AG04449 (cell line): ENCODE measurements at regions not wholly inside any gene's neighbourhood (a gene's known extent, or its start where the extent isn't known, plus 50 kb on each side); places are given as distances from the start of the nearest gene placed in this dataset.

Experiments used
- CTCF ChIA-PET: fragments of 350-600 bp; formaldehyde crosslinking; extraction: SDS; loops from one replicate; lab custom pipeline; 2021; ENCODE audit warnings: antibody characterized with exemption; lab: Yijun Ruan, JAX
- POLR2A ChIA-PET: fragments of 400-600, 350-600 bp; formaldehyde crosslinking; extraction: SDS; loops from one replicate; lab custom pipeline; 2020; ENCODE audit warnings: antibody characterized with exemption, inconsistent platforms; lab: Yijun Ruan, JAX
- DNase-seq: peaks from one replicate; pipeline ENCODE4 v3.0.0-alpha.2; 2010; ENCODE audit warnings: low read depth, low spot score
- H3K4me3 ChIP-seq: 2 replicates; pipeline ENCODE4 v1.5.1; 2011; ENCODE audit warnings: low read depth, mild to moderate bottlenecking, control low read depth, low read length
- TF ChIP-seq, protein P1 (sequence below): IDR thresholded peaks from one replicate; pipeline ENCODE4 v1.5.1; 2011; ENCODE audit warnings: mild to moderate bottlenecking, moderate library complexity, low read length, control low read depth, inconsistent platforms; ENCODE audit not compliant: insufficient read depth; ENCODE audit errors: missing control alignments

DNA sequence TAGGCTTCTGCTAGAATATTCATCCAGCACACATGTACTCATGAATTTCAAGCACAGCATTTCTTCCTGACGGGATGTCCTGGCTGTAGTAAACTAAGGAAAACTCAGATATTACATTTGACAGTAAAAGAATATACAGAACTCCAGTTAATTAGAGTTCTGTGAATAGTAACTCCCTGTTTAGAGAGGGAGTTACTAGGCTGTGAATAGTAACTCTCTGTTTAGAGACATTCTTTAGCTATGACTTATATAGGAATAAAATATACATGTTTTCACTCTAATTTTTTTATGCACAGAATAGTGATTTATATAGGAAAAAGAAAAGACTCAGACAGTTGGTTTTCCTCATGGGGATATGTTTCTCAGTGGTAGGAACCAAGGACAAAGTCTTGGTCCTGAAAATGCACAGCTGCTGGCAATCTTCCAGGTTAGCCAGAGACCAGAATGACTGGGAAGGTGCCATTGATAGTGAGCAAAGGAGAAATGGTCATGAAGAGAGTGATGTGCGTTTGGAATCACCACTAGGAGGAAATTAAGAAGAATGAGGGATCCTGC lies 480.7 kb upstream of the THBS1 start:
- H3K4me3 ChIP-seq, result no peak overlapping the region
- ChIA-PET POLR2A (interaction anchor here (0.7 to 0.8 kb wide), 2 partner anchors 256 to 480 kb away, joined by 3 read pairs; partner anchors contain the start of gene THBS1), CTCF (interaction anchor here (0.9 to 1.4 kb wide), 5 partner anchors 13 to 400 kb away, joined by 3 to 4 read pairs (median 3); no protein-coding TSS in a partner anchor)
- DNase-seq, result no peak
- TF ChIP-seq, protein P1, sequence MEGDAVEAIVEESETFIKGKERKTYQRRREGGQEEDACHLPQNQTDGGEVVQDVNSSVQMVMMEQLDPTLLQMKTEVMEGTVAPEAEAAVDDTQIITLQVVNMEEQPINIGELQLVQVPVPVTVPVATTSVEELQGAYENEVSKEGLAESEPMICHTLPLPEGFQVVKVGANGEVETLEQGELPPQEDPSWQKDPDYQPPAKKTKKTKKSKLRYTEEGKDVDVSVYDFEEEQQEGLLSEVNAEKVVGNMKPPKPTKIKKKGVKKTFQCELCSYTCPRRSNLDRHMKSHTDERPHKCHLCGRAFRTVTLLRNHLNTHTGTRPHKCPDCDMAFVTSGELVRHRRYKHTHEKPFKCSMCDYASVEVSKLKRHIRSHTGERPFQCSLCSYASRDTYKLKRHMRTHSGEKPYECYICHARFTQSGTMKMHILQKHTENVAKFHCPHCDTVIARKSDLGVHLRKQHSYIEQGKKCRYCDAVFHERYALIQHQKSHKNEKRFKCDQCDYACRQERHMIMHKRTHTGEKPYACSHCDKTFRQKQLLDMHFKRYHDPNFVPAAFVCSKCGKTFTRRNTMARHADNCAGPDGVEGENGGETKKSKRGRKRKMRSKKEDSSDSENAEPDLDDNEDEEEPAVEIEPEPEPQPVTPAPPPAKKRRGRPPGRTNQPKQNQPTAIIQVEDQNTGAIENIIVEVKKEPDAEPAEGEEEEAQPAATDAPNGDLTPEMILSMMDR, result no peak

DNA sequence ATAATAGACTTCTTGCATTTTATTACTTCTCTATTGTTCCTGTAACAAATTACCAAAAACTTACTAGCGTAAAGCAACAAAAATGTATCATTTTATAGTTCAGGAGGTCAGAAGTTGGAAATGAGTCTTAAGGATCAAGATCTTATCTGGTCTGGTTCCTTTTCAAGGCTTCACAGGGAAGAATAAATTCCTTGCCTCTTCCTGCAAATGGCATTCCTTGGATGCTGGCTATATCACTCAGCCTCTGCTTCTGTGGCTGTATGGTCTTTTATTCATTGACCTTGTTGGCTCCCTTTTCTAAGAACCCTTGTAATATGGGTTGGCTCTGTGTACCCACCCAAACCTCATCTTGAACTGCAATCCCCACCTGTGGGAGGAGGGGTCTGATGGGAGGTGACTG lies 478.4 kb upstream of the THBS1 start:
- TF ChIP-seq, protein P1, result no peak
- POLR2A ChIA-PET, result no interaction called here
- no peak overlapping the region for H3K4me3 ChIP-seq
- DNase-seq, result no peak
- CTCF ChIA-PET, result interaction anchor here (1.3 kb wide), 1 partner anchor 12 kb away, joined by 3 read pairs; no protein-coding TSS in a partner anchor

DNA sequence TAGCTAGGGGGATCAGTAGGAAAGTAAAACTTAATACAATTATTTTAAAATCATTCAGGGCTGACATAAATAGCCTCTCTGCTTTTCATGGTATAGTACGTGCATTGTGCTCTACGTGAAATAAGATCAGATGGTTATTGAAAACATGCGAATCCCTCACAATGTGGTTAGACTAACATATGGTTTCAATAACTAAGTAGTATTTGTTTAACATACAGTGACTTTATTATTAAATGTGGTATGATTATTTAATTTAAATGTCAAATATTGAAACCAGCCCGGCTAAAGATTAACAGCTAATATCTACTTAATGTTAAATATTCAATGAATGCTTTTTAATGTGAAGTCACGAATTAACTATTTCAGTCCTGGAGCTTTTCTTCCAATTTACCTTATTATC lies 473.9 kb upstream of the THBS1 start:
- no peak for DNase-seq
- CTCF ChIA-PET, result interaction anchor here (0.8 to 1.4 kb wide), 3 partner anchors 9 to 20 kb away, joined by 4 to 5 read pairs (median 4); no protein-coding TSS in a partner anchor
- POLR2A ChIA-PET, result no interaction called here
- H3K4me3 ChIP-seq, result no peak overlapping the region
- TF ChIP-seq, protein P1, result no peak

DNA sequence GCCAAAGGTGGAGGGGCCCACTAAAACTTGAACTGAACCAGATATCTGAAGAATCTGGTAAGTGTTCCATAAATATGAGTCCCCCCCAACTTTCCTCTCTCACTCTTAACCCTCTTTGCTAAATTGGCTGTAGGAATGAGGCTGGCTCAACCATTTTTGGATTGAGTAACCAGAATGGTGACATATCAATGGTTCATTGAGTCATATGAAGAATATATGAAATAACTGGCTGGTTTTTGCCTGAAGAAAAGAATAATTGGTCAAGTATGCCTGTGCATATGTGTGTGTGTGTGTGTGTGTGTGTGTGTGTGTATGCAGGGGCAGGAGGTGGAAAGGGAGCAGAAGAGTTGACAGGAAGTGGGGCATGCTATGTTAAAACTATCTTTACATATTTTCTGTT lies 472.9 kb upstream of the THBS1 start:
- TF ChIP-seq, protein P1, result no peak
- H3K4me3 ChIP-seq, result no peak overlapping the region
- CTCF ChIA-PET, result interaction anchor here (0.7 kb wide), 1 partner anchor 14 kb away, joined by 3 read pairs; no protein-coding TSS in a partner anchor
- POLR2A ChIA-PET, result no interaction called here
- DNase-seq, result no peak

DNA sequence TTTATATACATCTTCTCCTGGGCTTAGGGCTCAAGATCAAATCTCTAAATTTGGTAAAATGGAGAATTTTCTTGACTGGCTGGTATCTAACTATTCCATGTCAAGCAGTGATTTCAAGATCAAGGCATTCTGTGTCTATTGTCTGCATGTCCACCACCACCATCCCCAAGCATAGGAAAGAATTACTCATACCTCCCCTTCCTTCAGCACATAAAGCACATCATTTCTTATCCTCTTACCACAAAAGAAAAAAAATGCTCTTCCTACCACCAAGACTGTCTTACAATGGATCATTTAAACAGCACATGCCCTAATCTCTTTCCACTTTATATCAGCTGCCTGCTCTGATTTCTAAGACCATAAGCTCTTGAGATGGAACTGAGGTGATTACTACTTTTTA lies 470.5 kb upstream of the THBS1 start:
- TF ChIP-seq, protein P1, result no peak
- no peak for DNase-seq
- ChIA-PET POLR2A (interaction anchor here (1.5 kb wide), 1 partner anchor 472 kb away, joined by 5 read pairs; no protein-coding TSS in a partner anchor), CTCF (no interaction called here)
- no peak overlapping the region for H3K4me3 ChIP-seq

DNA sequence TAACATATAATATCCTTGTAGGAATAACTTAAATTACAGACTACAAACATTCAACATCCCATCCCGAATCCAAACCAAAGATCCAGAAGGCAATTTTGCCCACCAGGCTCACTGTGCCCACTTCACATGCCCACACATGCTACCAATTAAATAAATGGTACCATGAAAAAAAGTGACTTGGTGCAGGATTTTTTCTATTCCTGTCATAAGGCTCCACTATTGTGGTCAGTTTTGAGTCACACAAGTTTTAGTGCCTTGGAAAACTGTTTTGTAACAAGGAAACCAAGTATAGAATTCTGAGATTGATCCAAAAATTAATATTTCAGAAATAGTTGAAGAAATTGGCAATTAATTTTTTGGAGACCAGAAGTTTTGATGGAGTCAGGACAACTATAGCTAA lies 470.1 kb upstream of the THBS1 start:
- no peak overlapping the region for H3K4me3 ChIP-seq
- no peak for DNase-seq
- ChIA-PET CTCF (no interaction called here), POLR2A (interaction anchor here (1.5 kb wide), 1 partner anchor 471 kb away, joined by 5 read pairs; no protein-coding TSS in a partner anchor)
- TF ChIP-seq, protein P1, result no peak
